B cell (primary cell): ENCODE measurements at regions not wholly inside any gene's neighbourhood (a gene's known extent, or its start where the extent isn't known, plus 50 kb on each side); places are given as distances from the start of the nearest gene placed in this dataset.

Experiments
- ATAC-seq: fragments of 200-7000 bp; cut with Tn5 transposase; one replicate; pipeline ENCODE4 v1.10.0; 2021; ENCODE audit warnings: low read depth, mild to moderate bottlenecking, moderate number of reproducible peaks, moderate library complexity
- CTCF ChIA-PET: fragments of 350-600 bp; sonication (Branson Sonifier 250); formaldehyde crosslinking; loops from one replicate; lab custom pipeline; 2021; ENCODE audit warnings: antibody characterized with exemption, inconsistent platforms; lab: Charles Lee
- POLR2A ChIA-PET: fragments of 350-600 bp; sonication (Branson Sonifier 250); formaldehyde crosslinking; loops from one replicate; lab custom pipeline; 2021; ENCODE audit warnings: antibody characterized with exemption; lab: Charles Lee
- DNase-seq: peaks from one replicate; pipeline ENCODE4 v3.0.0; 2013
- H2AFZ ChIP-seq: 2 replicates; pipeline ENCODE4 v1.6.1; 2012; ENCODE audit warnings: mild to moderate bottlenecking, low read depth, low read length; ENCODE audit not compliant: insufficient read depth, poor library complexity, severe bottlenecking
- H3K27ac ChIP-seq, 2 donors: 1 replicate in 1 of 2; 2 replicates in 1 of 2; pipeline ENCODE4 v1.5.1; 2012 to 2013; ENCODE audit warnings: low read length in 2 of 2, mild to moderate bottlenecking in 2 of 2, moderate library complexity in 1 of 2
- H3K27me3 ChIP-seq, 4 experiments: fragments of 200-600 bp in 1 of 4; sonication (generic) in 1 of 4; replicated peaks in 1 of 4; 1 replicate in 2 of 4; 2 replicates in 2 of 4; pipeline versions ENCODE4 v1.6.1 to v1.7.0; 2013 to 2016; ENCODE audit warnings: low read length in 3 of 4, mild to moderate bottlenecking in 2 of 4, mixed read lengths in 1 of 4, moderate library complexity in 1 of 4; ENCODE audit not compliant: insufficient read depth in 4 of 4, control insufficient read depth in 3 of 4; ENCODE audit errors: control extremely low read depth in 1 of 4
- H3K36me3 ChIP-seq, 2 experiments: replicated peaks in 1 of 2; 1 replicate in 1 of 2; 2 replicates in 1 of 2; pipeline versions ENCODE4 v1.6.1 to v1.7.1; 2013; ENCODE audit warnings: low read length in 1 of 2; ENCODE audit not compliant: insufficient read depth in 2 of 2, control insufficient read depth in 1 of 2; ENCODE audit errors: control extremely low read depth in 1 of 2, extremely low read depth in 1 of 2
- H3K4me1 ChIP-seq, 2 donors: fragments of 200-600 bp in 1 of 2; sonication (generic) in 1 of 2; 1 replicate in 1 of 2; 2 replicates in 1 of 2; pipeline versions ENCODE4 v1.5.1 to v1.6.1; 2013 to 2017; ENCODE audit warnings: low read length in 2 of 2; ENCODE audit not compliant: control insufficient read depth in 2 of 2, insufficient read depth in 2 of 2
- H3K4me2 ChIP-seq: replicated peaks from 2 replicates; pipeline ENCODE3; 2012; ENCODE audit warnings: mild to moderate bottlenecking, low read depth, low read length; ENCODE audit not compliant: poor library complexity, severe bottlenecking
- H3K4me3 ChIP-seq, 5 experiments: fragments of 200-600 bp in 1 of 5; sonication (generic) in 1 of 5; 1 replicate in 3 of 5; 2 replicates in 2 of 5; pipeline versions ENCODE4 v1.5.1 to v1.7.0; 2011 to 2016; ENCODE audit warnings: low read length in 4 of 5, mild to moderate bottlenecking in 4 of 5, low read depth in 2 of 5, control low read depth in 1 of 5, moderate library complexity in 1 of 5; ENCODE audit not compliant: insufficient read depth in 1 of 5; ENCODE audit errors: control extremely low read depth in 1 of 5, extremely low read depth in 1 of 5
- H3K79me2 ChIP-seq: fragments of 200-600 bp; sonication (generic); one replicate; pipeline ENCODE4 v1.6.0; 2016; ENCODE audit warnings: low read length; ENCODE audit not compliant: control insufficient read depth, insufficient read depth
- H3K9ac ChIP-seq: fragments of 200-600 bp; sonication (generic); 2 replicates; pipeline ENCODE4 v1.6.1; 2017; ENCODE audit warnings: mild to moderate bottlenecking, low read length, moderate library complexity
- H3K9me3 ChIP-seq, 3 donors: one replicate each; pipeline versions ENCODE4 v1.6.1 to v1.7.1; 2013; ENCODE audit warnings: low read length in 2 of 3; ENCODE audit not compliant: control insufficient read depth in 2 of 3, insufficient read depth in 1 of 3; ENCODE audit errors: control extremely low read depth in 1 of 3
- H4K20me1 ChIP-seq: 2 replicates; pipeline ENCODE4 v1.6.0; 2012; ENCODE audit warnings: mild to moderate bottlenecking, low read length; ENCODE audit not compliant: insufficient read depth, control insufficient read depth, poor library complexity, severe bottlenecking
- H3K27ac Mint-ChIP-seq: one replicate; pipeline ENCODE4 v1.8.0; 2021; ENCODE audit warnings: mixed read lengths
- H3K27me3 Mint-ChIP-seq: one replicate; pipeline ENCODE4 v1.8.0; 2021; ENCODE audit warnings: mixed read lengths
- H3K4me1 Mint-ChIP-seq: one replicate; pipeline ENCODE4 v1.8.0; 2021; ENCODE audit warnings: mixed read lengths
- H3K4me3 Mint-ChIP-seq: one replicate; pipeline ENCODE4 v1.8.0; 2021; ENCODE audit warnings: mixed read lengths
- H3K9me3 Mint-ChIP-seq: one replicate; pipeline ENCODE4 v1.8.0; 2022; ENCODE audit warnings: mixed read lengths; ENCODE audit not compliant: insufficient read depth
- CTCF ChIP-seq: fragments of 200-600 bp; IDR thresholded peaks from one replicate; pipeline ENCODE4 v1.8.0; 2022; ENCODE audit warnings: antibody characterized with exemption, mild to moderate bottlenecking
- EZH2 ChIP-seq: IDR thresholded peaks from 2 replicates; pipeline ENCODE4 v1.6.1; 2012; ENCODE audit warnings: borderline replicate concordance, low read depth, mild to moderate bottlenecking, moderate library complexity, low read length; ENCODE audit not compliant: insufficient read depth, poor library complexity, severe bottlenecking
- WGBS: methylation state at CpG from one replicate; pipeline ENCODE4 v1.1.5; 2013; ENCODE audit warnings: missing lambda C conversion rate; ENCODE audit not compliant: insufficient coverage; 5-methylcytosine and 5-hydroxymethylcytosine counted together
- intact Hi-C: fragments of 100-400 bp; cut with micrococcal nuclease; formaldehyde crosslinking; loops from one replicate; pipeline ENCODE4 v1.10.0; 2022

GRCh38 chr3:152606146-152606545, 228.8 kb upstream of the P2RY1 start:
- intact Hi-C loops, result no loop called here

GRCh38 chr3:152607179-152607578, 227.8 kb upstream of the P2RY1 start:
- ChIA-PET POLR2A (no interaction called here), CTCF (no interaction called here)
- no peak overlapping the region for H3K9ac ChIP-seq
- no peak overlapping the region for H3K27ac ChIP-seq
- no peaks in the 10 kb centered on the region for H3K4me1 ChIP-seq
- no CpG with 5 or more reads among the region's 1 CpG for WGBS
- Mint-ChIP-seq H3K4me1 (no peaks in the 10 kb centered on the region), H3K4me3 (no peak overlapping the region), H3K9me3 (no peaks in the 10 kb centered on the region), H3K27ac (no peak overlapping the region), H3K27me3 (peaks cover 10% of the 10 kb centered on the region)
- H4K20me1 ChIP-seq, result no peaks in the 10 kb centered on the region
- peaks cover 0 to 6% (median 0%) of the 10 kb centered on the region in 3 donors for H3K9me3 ChIP-seq
- ATAC-seq (no peak), DNase-seq (no peak)
- H3K4me2 ChIP-seq, result no peak overlapping the region
- no peak overlapping the region for H3K4me3 ChIP-seq
- H3K79me2 ChIP-seq, result no peaks in the 10 kb centered on the region
- H3K27me3 ChIP-seq, result no peaks in the 10 kb centered on the region
- H3K36me3 ChIP-seq, result no peaks in the 10 kb centered on the region
- intact Hi-C loops, result no loop called here
- no peak overlapping the region for H2AFZ ChIP-seq
- TF ChIP-seq EZH2, result no peak
- no peak for TF ChIP-seq CTCF

More at GRCh38 chr3:152606146-152606545, 228.8 kb upstream of the P2RY1 start:
- no peaks in the 10 kb centered on the region for H3K79me2 ChIP-seq
- no peak overlapping the region for H3K27ac Mint-ChIP-seq
- H3K9me3 ChIP-seq, result peaks cover 0 to 6% (median 0%) of the 10 kb centered on the region in 3 donors
- H3K36me3 ChIP-seq, result no peaks in the 10 kb centered on the region
- peaks cover 8% of the 10 kb centered on the region for H3K27me3 Mint-ChIP-seq
- no peak overlapping the region for H3K4me3 Mint-ChIP-seq
- H4K20me1 ChIP-seq, result no peaks in the 10 kb centered on the region
- no peaks in the 10 kb centered on the region for H3K9me3 Mint-ChIP-seq
- no peak overlapping the region for H3K4me3 ChIP-seq
- H3K4me1 ChIP-seq, result no peaks in the 10 kb centered on the region
- no peak for TF ChIP-seq EZH2
- no peak for TF ChIP-seq CTCF
- H3K4me1 Mint-ChIP-seq, result no peaks in the 10 kb centered on the region
- no peak overlapping the region for H2AFZ ChIP-seq
- H3K4me2 ChIP-seq, result no peak overlapping the region
- POLR2A ChIA-PET, result no interaction called here
- ATAC-seq, result no peak
- no peak overlapping the region for H3K27ac ChIP-seq
- H3K9ac ChIP-seq, result no peak overlapping the region
- no peak for DNase-seq
- WGBS, result no CpG with 5 or more reads among the region's 7 CpGs
- CTCF ChIA-PET, result no interaction called here
- H3K27me3 ChIP-seq, result no peaks in the 10 kb centered on the region
